HL-60 (cell line): ENCODE measurements at regions not wholly inside any gene's neighbourhood (a gene's known extent, or its start where the extent isn't known, plus 50 kb on each side); places are given as distances from the start of the nearest gene placed in this dataset.

ENCODE experiments used
- DNase-seq, 2 experiments: peaks; one replicate each; pipeline ENCODE4 v3.0.0-alpha.2; 2010 to 2020; ENCODE audit warnings: low read depth in 1 of 2, low spot score in 1 of 2
- H3K27ac ChIP-seq: fragments of 250-450 bp; sonication (Bioruptor Pico); replicated peaks from 2 replicates; pipeline ENCODE4 v1.5.1; 2020; ENCODE audit warnings: mild to moderate bottlenecking, moderate library complexity
- H3K27me3 ChIP-seq: fragments of 250-450 bp; sonication (Bioruptor Pico); 2 replicates; pipeline ENCODE4 v1.5.1; 2021; ENCODE audit warnings: mild to moderate bottlenecking, moderate library complexity; ENCODE audit not compliant: insufficient read depth, poor library complexity, severe bottlenecking
- H3K4me3 ChIP-seq: replicated peaks from 2 replicates; pipeline ENCODE4 v1.5.1; 2011; ENCODE audit warnings: mild to moderate bottlenecking, control low read depth, low read length; ENCODE audit not compliant: insufficient read depth
- GABPA ChIP-seq: IDR thresholded peaks from 2 replicates; pipeline ENCODE4 v1.6.1; 2012; ENCODE audit warnings: low read depth
- POLR2AphosphoS5 ChIP-seq: IDR thresholded peaks from 2 replicates; pipeline ENCODE4 v1.6.1; 2012; ENCODE audit warnings: low read depth
- REST ChIP-seq: IDR thresholded peaks from 2 replicates; pipeline ENCODE4 v1.6.1; 2012; ENCODE audit warnings: low read depth; ENCODE audit not compliant: insufficient replicate concordance
- SPI1 ChIP-seq: IDR thresholded peaks from 2 replicates; pipeline ENCODE4 v1.6.1; 2012; ENCODE audit warnings: low read depth, mild to moderate bottlenecking, borderline replicate concordance
- TF ChIP-seq, protein P1 (sequence below): IDR thresholded peaks from one replicate; pipeline ENCODE4 v1.5.1; 2011; ENCODE audit warnings: low read length, control low read depth, inconsistent platforms; ENCODE audit not compliant: insufficient read depth

GRCh38 chr15:38622908-38623307 lies 58.3 kb upstream of the RASGRP1 start:
- no peak overlapping the region for H3K4me3 ChIP-seq
- no peak for DNase-seq
- H3K27me3 ChIP-seq: no peaks in the 10 kb centered on the region
- TF ChIP-seq REST (no peak), SPI1 (no peak), GABPA (no peak), POLR2AphosphoS5 (no peak)
- TF ChIP-seq, protein P1, sequence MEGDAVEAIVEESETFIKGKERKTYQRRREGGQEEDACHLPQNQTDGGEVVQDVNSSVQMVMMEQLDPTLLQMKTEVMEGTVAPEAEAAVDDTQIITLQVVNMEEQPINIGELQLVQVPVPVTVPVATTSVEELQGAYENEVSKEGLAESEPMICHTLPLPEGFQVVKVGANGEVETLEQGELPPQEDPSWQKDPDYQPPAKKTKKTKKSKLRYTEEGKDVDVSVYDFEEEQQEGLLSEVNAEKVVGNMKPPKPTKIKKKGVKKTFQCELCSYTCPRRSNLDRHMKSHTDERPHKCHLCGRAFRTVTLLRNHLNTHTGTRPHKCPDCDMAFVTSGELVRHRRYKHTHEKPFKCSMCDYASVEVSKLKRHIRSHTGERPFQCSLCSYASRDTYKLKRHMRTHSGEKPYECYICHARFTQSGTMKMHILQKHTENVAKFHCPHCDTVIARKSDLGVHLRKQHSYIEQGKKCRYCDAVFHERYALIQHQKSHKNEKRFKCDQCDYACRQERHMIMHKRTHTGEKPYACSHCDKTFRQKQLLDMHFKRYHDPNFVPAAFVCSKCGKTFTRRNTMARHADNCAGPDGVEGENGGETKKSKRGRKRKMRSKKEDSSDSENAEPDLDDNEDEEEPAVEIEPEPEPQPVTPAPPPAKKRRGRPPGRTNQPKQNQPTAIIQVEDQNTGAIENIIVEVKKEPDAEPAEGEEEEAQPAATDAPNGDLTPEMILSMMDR: no peak
- no peak overlapping the region for H3K27ac ChIP-seq

- Histone ChIP-seq H3K27me3 (no peaks in the 10 kb centered on the region), H3K27ac (no peak overlapping the region), H3K4me3 (no peak overlapping the region)
- no peak for DNase-seq
- no peak for TF ChIP-seq SPI1
- TF ChIP-seq GABPA: no peak
- no peak for TF ChIP-seq POLR2AphosphoS5
- TF ChIP-seq REST: no peak
- TF ChIP-seq, protein P1: no peak
These were observed 59.1 kb upstream of the RASGRP1 start for GRCh38 chr15:38623744-38624143.

DNA sequence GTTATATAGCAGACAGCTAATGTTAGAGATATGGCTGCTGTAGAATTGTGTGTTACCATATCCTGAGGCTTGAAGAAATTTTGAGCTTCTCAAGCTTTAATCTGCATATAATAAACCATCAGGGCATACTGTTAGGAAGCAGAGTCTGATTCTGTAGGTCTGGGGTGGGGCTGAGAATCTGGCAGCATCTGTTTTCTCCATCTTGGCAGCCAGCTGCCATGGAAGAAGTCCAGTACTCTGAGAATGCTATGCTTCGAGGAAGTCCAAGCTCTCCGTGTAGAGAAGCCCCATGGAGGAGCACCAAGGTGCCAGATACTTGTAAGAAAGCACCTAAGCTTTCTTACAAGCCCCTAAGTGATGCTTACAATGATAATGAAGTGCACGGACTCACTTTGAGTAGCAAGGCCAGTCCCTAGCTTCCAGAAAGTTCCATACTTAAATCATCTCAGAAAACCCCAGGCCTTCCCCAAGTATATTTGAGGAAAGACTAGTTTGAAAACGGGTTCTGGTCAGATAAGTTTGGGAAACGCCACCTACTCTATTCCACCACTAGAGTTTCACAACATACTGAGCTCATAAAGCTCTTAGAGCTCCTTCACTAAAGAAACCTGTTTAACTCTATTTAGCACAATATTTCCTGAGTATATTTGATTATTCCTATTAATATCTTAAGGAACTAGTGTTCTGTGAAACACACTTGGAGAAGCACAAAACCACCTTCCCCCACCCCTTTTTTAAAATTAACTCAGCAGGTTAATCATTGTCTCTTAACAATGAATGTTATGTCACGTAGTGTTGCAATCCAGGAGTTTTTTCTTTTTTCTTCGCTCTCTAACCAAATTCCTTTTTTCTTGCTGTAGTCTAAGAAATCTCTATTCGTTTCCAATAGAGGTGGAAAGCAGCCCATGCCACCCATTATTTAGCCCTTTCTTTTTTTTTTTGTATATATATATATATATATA lies 59.9 kb upstream of the RASGRP1 start:
- Histone ChIP-seq H3K27ac (no peak overlapping the region), H3K4me3 (no peak overlapping the region), H3K27me3 (no peaks in the 10 kb centered on the region)
- TF ChIP-seq REST (no peak), POLR2AphosphoS5 (no peak), GABPA (no peak), SPI1 (no peak)
- TF ChIP-seq, protein P1: no peak
- DNase-seq: no peak
